Memory B cell (primary cell): ENCODE measurements at regions not wholly inside any gene's neighbourhood (a gene's known extent, or its start where the extent isn't known, plus 50 kb on each side); places are given as distances from the start of the nearest gene placed in this dataset.

Experiments used
- ATAC-seq: fragments of 150-1000 bp; cut with Tn5 transposase; 2 replicates; pipeline ENCODE4 v1.10.0; 2021; ENCODE audit warnings: low read depth, mild to moderate bottlenecking, moderate library complexity
- DNase-seq, 2 donors: peaks; one replicate each; pipeline ENCODE4 v3.0.0; 2022; ENCODE audit warnings: low spot score in 2 of 2
- H3K27ac Mint-ChIP-seq: one replicate; pipeline ENCODE4 v1.8.0; 2022; ENCODE audit warnings: mild to moderate bottlenecking, moderate library complexity, mixed read lengths
- H3K27me3 Mint-ChIP-seq: one replicate; pipeline ENCODE4 v1.8.0; 2022; ENCODE audit warnings: mixed read lengths
- H3K36me3 Mint-ChIP-seq: one replicate; pipeline ENCODE4 v1.8.0; 2022; ENCODE audit warnings: mild to moderate bottlenecking, mixed read lengths
- H3K4me1 Mint-ChIP-seq: one replicate; pipeline ENCODE4 v1.8.0; 2022; ENCODE audit warnings: mixed read lengths
- H3K4me3 Mint-ChIP-seq: one replicate; pipeline ENCODE4 v1.8.0; 2022; ENCODE audit warnings: mild to moderate bottlenecking, moderate library complexity, mixed read lengths
- H3K9me3 Mint-ChIP-seq: one replicate; pipeline ENCODE4 v1.8.0; 2022; ENCODE audit warnings: mixed read lengths

DNA sequence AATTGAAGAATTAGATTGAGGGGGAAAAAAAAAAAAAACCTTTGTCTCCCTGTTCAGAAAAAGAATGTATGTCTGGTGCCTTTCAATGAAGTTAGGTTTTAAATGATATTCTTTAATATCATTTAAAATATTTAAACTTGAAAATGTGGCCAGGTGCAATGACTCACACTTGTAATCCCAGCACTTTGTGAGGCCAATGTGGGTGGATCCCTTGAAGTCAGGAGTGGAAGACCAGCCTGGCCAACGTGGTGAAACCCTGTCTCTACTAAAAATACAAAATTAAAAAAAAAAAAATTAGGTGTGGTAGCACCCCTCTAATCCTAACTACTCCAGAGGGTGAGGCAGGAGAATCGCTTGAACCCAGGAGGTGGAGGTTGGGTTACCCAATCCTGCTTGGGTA lies 111.1 kb upstream of the RASA1 start:
- H3K4me1 Mint-ChIP-seq = no peaks in the 10 kb centered on the region
- ATAC-seq = no peak

DNA sequence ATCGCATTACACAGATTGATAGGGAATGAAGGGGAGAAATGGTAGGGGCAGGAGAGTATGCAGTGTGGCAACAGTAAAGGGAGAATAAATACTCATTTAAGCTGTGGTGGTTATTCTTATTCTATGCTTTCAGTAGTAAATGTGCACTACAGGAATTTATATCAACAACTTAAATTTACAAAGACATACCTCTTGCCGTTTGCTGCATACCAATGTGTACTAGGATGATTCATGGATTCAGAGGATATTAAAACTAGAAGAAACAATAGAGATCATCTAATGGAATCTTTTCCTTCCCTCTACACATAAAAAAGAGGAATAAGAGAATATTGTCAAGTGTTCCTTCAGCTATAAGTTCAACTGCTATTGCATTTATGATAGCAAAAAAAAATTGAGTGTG lies 103.3 kb upstream of the RASA1 start:
- H3K4me3 Mint-ChIP-seq = no peak overlapping the region
- no peak for DNase-seq
- H3K36me3 Mint-ChIP-seq = no peaks in the 10 kb centered on the region
- H3K4me1 Mint-ChIP-seq = no peaks in the 10 kb centered on the region
- no peaks in the 10 kb centered on the region for H3K27me3 Mint-ChIP-seq
- ATAC-seq = no peak
- H3K27ac Mint-ChIP-seq = peak overlapping the region; percentile 12
- no peaks in the 10 kb centered on the region for H3K9me3 Mint-ChIP-seq

More for the DNA sequence above, 111.1 kb upstream of the RASA1 start:
- Mint-ChIP-seq H3K36me3 (no peaks in the 10 kb centered on the region), H3K27me3 (no peaks in the 10 kb centered on the region), H3K9me3 (no peaks in the 10 kb centered on the region), H3K27ac (no peak overlapping the region), H3K4me3 (no peak overlapping the region)
- no peak for DNase-seq

DNA sequence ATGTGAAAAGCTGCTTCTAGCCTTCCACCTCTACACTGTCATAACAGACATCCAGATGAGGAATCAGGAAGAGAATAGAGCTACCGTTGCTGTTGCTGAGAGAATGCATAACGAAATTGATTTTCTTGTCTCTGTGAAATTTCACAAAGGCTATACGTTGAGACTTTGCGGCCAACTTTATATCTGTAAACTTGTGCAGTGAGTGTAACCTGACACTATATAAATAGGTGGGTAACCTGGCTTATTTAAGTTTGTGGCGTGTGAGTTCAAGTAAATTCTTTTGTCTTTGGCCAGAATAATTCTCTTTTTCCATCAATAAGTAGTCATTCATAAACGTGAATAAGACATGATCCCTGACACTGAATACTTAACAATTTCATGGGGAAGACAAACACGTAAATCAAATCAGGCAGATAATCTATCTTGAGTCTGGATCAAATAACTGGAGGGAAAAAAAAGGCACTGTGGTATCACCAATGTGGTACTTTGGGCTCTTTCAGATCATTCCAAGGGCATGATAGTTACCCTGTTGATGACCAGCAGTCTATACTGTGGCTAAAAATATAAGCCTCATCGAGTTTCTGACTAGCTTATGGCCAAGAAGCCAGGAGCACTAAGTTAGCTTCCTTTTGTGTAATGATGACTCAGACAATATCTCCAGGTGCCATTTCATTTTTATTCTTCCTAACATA lies 98.2 kb upstream of the RASA1 start:
- no peaks in the 10 kb centered on the region for H3K27me3 Mint-ChIP-seq
- ATAC-seq = no peak
- no peak for DNase-seq
- H3K4me3 Mint-ChIP-seq = no peak overlapping the region
- H3K27ac Mint-ChIP-seq = no peak overlapping the region
- H3K36me3 Mint-ChIP-seq = no peaks in the 10 kb centered on the region
- peaks cover 4% of the 10 kb centered on the region for H3K4me1 Mint-ChIP-seq
- no peaks in the 10 kb centered on the region for H3K9me3 Mint-ChIP-seq

DNA sequence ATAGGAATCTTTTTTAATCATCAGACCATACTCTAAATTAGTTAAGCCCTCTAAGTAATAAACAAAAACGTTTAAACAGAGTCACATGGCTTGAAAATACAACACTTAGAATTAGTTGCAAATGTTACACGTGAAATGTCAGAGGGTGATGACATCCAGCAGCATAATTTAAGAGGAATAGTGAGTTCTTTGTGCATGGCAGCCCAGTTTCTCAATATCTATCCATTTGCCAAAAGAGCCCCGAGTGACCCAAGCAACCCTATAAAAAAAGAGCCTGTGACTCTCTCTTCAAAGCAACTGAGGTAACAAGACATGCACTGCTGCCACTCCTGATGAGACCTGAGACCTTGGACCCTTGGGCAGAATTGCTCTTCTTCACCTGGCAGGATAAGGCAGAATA lies 96.9 kb upstream of the RASA1 start:
- Mint-ChIP-seq H3K27me3 (no peaks in the 10 kb centered on the region), H3K4me3 (no peak overlapping the region), H3K27ac (no peak overlapping the region), H3K4me1 (peaks cover 4% of the 10 kb centered on the region), H3K36me3 (no peaks in the 10 kb centered on the region), H3K9me3 (no peaks in the 10 kb centered on the region)
- no peak for ATAC-seq
- DNase-seq = no peak

DNA sequence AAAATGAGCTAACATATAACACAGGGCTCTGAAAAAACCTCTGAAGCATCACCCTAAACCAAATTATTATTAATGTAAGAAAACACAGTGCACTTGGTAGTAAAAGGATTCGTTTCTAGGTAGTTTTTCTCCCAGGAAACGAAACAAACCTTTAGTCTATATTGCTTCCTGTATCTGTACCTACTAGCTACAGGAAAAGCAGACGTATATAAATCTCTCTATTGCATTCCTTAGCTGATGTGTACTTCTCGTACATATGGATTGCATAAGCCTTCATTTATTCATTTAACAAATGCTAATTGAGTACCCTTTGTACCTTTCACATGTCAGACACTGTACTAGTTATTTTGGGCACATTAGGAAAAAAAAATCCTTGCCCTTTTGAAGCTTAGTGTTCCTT lies 85.0 kb upstream of the RASA1 start:
- no peaks in the 10 kb centered on the region for H3K27me3 Mint-ChIP-seq
- no peak overlapping the region for H3K27ac Mint-ChIP-seq
- H3K4me1 Mint-ChIP-seq = peaks cover 6% of the 10 kb centered on the region
- no peak for ATAC-seq
- H3K9me3 Mint-ChIP-seq = no peaks in the 10 kb centered on the region
- H3K4me3 Mint-ChIP-seq = no peak overlapping the region
- no peak for DNase-seq
- no peaks in the 10 kb centered on the region for H3K36me3 Mint-ChIP-seq

DNA sequence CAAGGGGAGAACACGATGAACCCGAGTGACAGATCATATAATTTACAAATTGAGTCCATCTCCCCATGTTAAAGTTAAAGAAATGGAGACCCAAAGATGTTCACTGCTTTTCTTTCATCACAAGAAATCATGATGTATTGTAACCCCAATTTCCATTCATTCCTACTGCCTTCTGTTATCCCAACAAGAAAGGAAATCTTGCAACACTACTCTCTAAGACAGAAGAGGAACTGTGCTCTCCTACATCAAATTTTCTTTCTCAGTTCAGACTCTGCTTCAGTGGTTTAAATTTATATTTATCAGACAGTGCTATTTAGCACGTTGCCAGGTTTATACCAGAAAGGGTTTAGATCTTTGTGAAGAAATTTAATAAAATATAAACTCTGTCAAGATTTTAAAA lies 83.8 kb upstream of the RASA1 start:
- ATAC-seq (no peak), DNase-seq (no peak)
- Mint-ChIP-seq H3K4me3 (no peak overlapping the region), H3K36me3 (no peaks in the 10 kb centered on the region), H3K27ac (no peak overlapping the region), H3K9me3 (no peaks in the 10 kb centered on the region), H3K4me1 (peaks cover 6% of the 10 kb centered on the region), H3K27me3 (no peaks in the 10 kb centered on the region)

DNA sequence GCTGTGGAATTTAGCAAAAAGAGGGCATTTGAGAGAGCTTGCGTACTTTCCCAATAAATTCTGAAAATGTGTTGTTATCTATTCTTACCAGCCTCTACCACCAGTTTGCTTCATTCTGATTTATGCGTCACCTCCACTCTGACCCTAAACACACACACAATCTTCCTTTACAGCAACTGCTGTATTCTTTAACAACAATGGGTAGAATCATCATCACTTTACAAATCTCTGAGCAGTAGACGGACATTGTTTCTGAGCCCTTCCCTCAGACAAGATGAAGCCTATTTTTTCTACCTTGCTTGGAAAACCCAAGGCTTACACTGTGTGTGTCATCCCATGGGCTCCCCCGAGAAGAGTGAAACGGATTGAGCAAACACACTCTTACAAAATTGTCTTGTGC lies 83.1 kb upstream of the RASA1 start:
- Mint-ChIP-seq H3K27ac (no peak overlapping the region), H3K4me3 (no peak overlapping the region), H3K27me3 (no peaks in the 10 kb centered on the region), H3K9me3 (no peaks in the 10 kb centered on the region), H3K36me3 (no peaks in the 10 kb centered on the region), H3K4me1 (peaks cover 6% of the 10 kb centered on the region)
- DNase-seq = no peak
- no peak for ATAC-seq

DNA sequence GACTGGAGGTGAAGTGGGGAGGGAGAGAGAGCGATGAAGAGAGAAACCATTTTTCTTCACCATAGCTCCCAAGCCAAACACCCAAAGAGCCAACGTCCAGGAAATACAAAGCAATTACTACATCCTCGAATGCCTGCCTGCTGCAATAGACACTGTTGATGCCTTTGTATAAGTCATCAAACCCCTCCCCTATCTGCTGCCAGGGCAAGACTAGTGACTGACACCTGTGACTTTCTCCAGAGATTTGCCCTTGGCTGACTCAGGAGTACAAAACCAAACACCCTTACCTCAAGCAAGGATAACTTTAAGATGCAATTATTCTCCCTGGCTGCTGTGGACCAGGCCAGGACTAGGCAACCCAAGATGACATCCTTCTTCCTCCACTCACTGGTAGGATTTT lies 81.8 kb upstream of the RASA1 start:
- no peak for ATAC-seq
- Mint-ChIP-seq H3K4me1 (peaks cover 10% of the 10 kb centered on the region), H3K36me3 (no peaks in the 10 kb centered on the region), H3K27ac (no peak overlapping the region), H3K27me3 (no peaks in the 10 kb centered on the region), H3K4me3 (no peak overlapping the region), H3K9me3 (no peaks in the 10 kb centered on the region)
- no peak for DNase-seq

DNA sequence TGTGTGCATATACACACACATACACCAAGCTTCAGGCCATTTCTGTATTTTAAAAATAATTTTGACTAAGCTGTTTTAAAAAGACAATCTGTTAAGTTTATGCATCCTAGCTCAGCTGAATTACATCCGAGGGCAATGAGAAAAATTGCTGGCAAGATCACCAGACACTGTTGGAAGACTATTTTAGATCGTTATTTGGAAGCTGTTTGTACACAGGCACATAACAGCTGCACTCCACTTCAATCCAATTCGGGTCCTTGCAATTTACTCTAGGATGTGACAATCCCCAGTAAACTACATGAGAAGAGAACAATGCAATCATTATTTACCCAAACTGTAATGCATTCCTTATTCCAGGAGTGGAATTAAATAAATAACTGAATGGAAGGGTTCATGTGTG lies 79.3 kb upstream of the RASA1 start:
- Mint-ChIP-seq H3K36me3 (no peaks in the 10 kb centered on the region), H3K27me3 (no peaks in the 10 kb centered on the region), H3K4me3 (no peak overlapping the region), H3K4me1 (peaks cover 8% of the 10 kb centered on the region), H3K27ac (no peak overlapping the region), H3K9me3 (no peaks in the 10 kb centered on the region)
- ATAC-seq (no peak), DNase-seq (no peak)

DNA sequence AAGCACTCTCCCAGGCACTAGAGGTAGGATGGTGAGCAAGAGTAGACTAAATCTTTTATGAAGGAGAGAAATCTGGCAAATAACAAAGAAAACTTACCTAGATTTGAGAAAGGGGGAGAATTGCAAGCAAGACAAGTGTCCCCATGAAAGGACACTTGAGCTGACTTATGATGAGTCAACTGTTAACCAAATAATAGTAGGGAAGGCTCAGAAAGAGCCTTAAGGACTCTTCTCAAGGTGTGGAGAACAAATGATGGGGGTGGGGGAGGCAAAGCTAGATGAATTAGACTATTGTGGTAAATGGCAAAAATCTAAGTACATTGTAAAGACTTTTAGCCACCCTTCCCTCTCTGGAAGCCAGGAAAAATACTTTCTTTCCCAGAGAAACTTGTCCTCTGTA lies 77.6 kb upstream of the RASA1 start:
- Mint-ChIP-seq H3K27ac (no peak overlapping the region), H3K27me3 (no peaks in the 10 kb centered on the region), H3K4me1 (peaks cover 8% of the 10 kb centered on the region), H3K9me3 (no peaks in the 10 kb centered on the region), H3K4me3 (no peak overlapping the region), H3K36me3 (no peaks in the 10 kb centered on the region)
- DNase-seq (no peak), ATAC-seq (no peak)

DNA sequence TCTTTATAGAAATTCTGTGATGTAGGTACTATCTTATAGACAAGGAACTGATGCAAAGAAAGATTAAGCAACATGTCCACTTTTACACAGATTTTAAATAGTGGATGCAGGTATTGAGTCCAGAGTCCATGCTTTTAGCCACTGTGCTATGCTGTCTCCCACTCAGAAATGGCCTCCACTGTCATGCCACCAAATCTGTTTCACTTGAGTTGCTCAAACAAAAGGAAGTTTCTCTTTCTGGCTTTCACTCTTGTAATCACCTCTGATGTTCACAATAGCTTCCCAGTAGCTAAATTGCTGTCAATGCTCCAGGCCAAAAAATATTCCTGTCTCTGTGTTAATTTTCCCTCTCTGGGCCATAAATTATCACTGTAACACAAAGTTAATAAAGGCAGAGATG lies 77.0 kb upstream of the RASA1 start:
- Mint-ChIP-seq H3K27me3 (no peaks in the 10 kb centered on the region), H3K27ac (peak overlapping the region; percentile 32), H3K9me3 (no peaks in the 10 kb centered on the region)

DNA sequence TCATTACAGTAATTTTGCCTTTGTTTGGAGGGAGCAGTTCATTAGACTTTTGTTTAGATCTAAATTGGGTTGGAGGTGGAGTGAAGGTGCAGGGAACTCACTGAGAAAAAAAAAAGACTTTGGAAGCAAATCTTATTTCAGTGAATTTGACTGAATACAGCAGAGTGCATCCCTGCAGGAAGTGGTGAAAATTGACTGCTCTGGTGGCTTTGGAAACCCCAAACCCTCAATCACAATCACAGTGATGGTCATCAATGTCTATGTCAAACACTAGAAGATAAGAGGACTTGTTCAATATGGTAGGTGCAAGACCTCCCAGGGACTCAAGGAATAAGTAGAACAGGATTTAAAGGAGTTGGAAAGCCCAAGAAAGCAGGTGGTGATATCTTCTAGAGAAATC lies 76.0 kb upstream of the RASA1 start:
- H3K9me3 Mint-ChIP-seq = no peaks in the 10 kb centered on the region
- H3K27ac Mint-ChIP-seq = no peak overlapping the region
- no peak for DNase-seq
- H3K27me3 Mint-ChIP-seq = no peaks in the 10 kb centered on the region
- ATAC-seq = no peak
- no peaks in the 10 kb centered on the region for H3K36me3 Mint-ChIP-seq
- peaks cover 14% of the 10 kb centered on the region for H3K4me1 Mint-ChIP-seq
- H3K4me3 Mint-ChIP-seq = no peak overlapping the region

More for the DNA sequence above, 77.0 kb upstream of the RASA1 start:
- DNase-seq (no peak), ATAC-seq (peak; percentile 41)
- Mint-ChIP-seq H3K4me1 (peaks cover 13% of the 10 kb centered on the region), H3K36me3 (no peaks in the 10 kb centered on the region), H3K4me3 (no peak overlapping the region)

DNA sequence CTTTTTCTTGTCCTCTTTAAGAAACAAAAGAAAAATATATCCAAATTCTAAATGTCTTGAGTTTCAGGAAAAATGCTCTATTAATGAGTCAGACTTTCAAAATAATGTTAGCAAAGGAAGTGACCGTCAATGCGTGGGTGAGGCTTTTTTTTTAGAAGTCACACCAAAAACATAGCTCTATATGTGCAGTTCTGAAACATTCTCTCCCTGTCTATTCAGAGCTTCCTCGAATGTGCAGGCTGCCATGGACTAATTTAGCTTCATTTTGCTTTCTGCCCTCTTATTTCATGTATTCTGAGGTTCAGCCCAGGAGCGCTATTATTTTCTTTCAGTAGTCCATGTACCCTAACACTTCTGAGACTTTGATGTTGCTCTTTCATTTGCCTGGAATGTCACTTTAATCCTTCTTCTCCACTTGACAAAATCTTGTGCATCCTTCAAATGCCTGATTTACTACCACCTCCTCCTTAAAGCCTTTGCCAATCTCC lies 72.5 kb upstream of the RASA1 start:
- Mint-ChIP-seq H3K27me3 (no peaks in the 10 kb centered on the region), H3K27ac (peak overlapping the region; percentile 5), H3K36me3 (no peaks in the 10 kb centered on the region), H3K9me3 (no peaks in the 10 kb centered on the region), H3K4me3 (no peak overlapping the region), H3K4me1 (peaks cover 12% of the 10 kb centered on the region)
- ATAC-seq (no peak), DNase-seq (no peak)

DNA sequence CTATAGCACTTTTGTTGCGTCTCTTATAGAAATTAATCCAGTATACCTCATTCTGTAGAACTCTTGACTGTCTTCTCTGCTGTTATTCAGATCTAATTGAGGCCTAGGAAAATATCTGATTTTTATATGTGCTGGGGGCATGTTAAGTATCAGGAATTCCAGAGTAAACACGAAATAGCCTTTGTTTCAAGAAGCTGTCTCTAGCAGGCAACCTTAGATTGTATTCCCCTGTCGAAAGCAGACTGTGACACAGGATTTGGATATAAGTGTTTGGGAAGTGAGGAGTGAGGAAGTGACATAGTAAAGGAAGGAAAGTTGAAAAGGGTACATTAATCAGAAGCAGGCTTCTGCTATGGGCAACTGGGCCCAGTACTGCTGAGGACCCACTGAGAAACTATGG lies 72.1 kb upstream of the RASA1 start:
- DNase-seq = no peak
- H3K27ac Mint-ChIP-seq = peak overlapping the region; percentile 5
- peaks cover 12% of the 10 kb centered on the region for H3K4me1 Mint-ChIP-seq
- no peaks in the 10 kb centered on the region for H3K9me3 Mint-ChIP-seq
- H3K4me3 Mint-ChIP-seq = no peak overlapping the region
- H3K27me3 Mint-ChIP-seq = no peaks in the 10 kb centered on the region
- no peak for ATAC-seq
- no peaks in the 10 kb centered on the region for H3K36me3 Mint-ChIP-seq

DNA sequence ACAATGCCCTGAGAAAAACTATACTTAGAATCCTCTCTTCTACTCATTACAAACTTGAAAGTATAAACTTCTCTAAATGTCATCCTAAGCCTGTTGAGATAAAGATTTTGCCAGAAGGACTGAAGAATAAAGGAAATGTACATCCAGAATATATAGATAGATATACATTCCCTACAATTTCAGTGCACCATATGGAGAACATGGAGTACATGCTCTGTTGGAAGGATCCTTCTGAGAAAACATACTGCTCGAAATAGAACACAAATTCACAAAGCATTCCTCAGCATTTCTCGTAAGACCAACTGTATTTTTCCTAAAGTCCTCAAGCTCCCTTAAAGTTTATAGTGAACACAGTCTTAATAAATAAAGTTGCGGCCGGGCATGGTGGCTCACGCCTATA lies 69.7 kb upstream of the RASA1 start:
- ATAC-seq = no peak
- Mint-ChIP-seq H3K27me3 (no peaks in the 10 kb centered on the region), H3K27ac (no peak overlapping the region)

More for the DNA sequence above, 69.7 kb upstream of the RASA1 start:
- H3K4me3 Mint-ChIP-seq = no peak overlapping the region
- no peaks in the 10 kb centered on the region for H3K36me3 Mint-ChIP-seq
- H3K4me1 Mint-ChIP-seq = peaks cover 6% of the 10 kb centered on the region
- DNase-seq = no peak
- H3K9me3 Mint-ChIP-seq = peaks cover 1% of the 10 kb centered on the region
